ENCODE measurements at regions not wholly inside any gene's neighbourhood (a gene's known extent, or its start where the extent isn't known, plus 50 kb on each side); places are given as distances from the start of the nearest gene placed in this dataset.

GRCh38 chr4:132479543-132479942, 669.6 kb upstream of the PCDH10 start:
- Histone ChIP-seq H3K9me3 (ENCODE audit: low read length) (no peaks in the 10 kb centered on the region), H3K27me3 (ENCODE audit: insufficient read depth, low read depth, low read length) (no peaks in the 10 kb centered on the region), H3K4me3 (ENCODE audit: low read length) (no peak overlapping the region), H3K36me3 (ENCODE audit: insufficient read depth, low read length) (no peaks in the 10 kb centered on the region), H3K79me2 (replicated peaks; ENCODE audit: insufficient read depth, low read length) (no peaks in the 10 kb centered on the region), H3K4me2 (ENCODE audit: low read length) (no peak overlapping the region), H3K9me2 (ENCODE audit: insufficient read depth, low read length) (no peaks in the 10 kb centered on the region), H2AFZ (ENCODE audit: low read depth, low read length) (no peak overlapping the region), H3K9ac (ENCODE audit: low read length) (no peak overlapping the region), H3K27ac (ENCODE audit: low read length) (no peak overlapping the region), H3F3A (ENCODE audit: insufficient read depth, low read length, poor library complexity, severe bottlenecking) (no peaks in the 10 kb centered on the region), H4K20me1 (ENCODE audit: insufficient read depth) (no peaks in the 10 kb centered on the region)
- no peak for TF ChIP-seq MXI1 (conservative IDR thresholded peaks at IDR 0.05; ENCODE audit: poor library complexity, severe bottlenecking)
- TF ChIP-seq POLR2AphosphoS5 (IDR thresholded peaks at IDR 0.05), result no peak
- TF ChIP-seq SMC3 (conservative IDR thresholded peaks at IDR 0.05; ENCODE audit: poor library complexity), result no peak
- TF ChIP-seq TAF1 (IDR thresholded peaks at IDR 0.05; ENCODE audit: low read depth), result no peak
- TF ChIP-seq EZH2 (IDR thresholded peaks at IDR 0.05; ENCODE audit: borderline replicate concordance, insufficient read depth, low read length, poor library complexity, severe bottlenecking), result no peak
- no peak for TF ChIP-seq RAD21 (conservative IDR thresholded peaks at IDR 0.05)
- TF ChIP-seq REST (IDR thresholded peaks at IDR 0.05; ENCODE audit: borderline replicate concordance), result no peak
- TF ChIP-seq EP300 (conservative IDR thresholded peaks at IDR 0.05; ENCODE audit: poor library complexity, severe bottlenecking), result no peak
- TF ChIP-seq CTCF (IDR thresholded peaks at IDR 0.05; ENCODE audit: poor library complexity, severe bottlenecking), result no peak

- H3K9me3 ChIP-seq (ENCODE audit: low read length), result no peaks in the 10 kb centered on the region
- H3K27ac ChIP-seq (ENCODE audit: low read length), result no peak overlapping the region
- H3K4me3 ChIP-seq (ENCODE audit: low read length), result no peak overlapping the region
- no peak overlapping the region for H3K4me2 ChIP-seq (ENCODE audit: low read length)
- no peaks in the 10 kb centered on the region for H3K79me2 ChIP-seq (replicated peaks; ENCODE audit: insufficient read depth, low read length)
- no peaks in the 10 kb centered on the region for H3K36me3 ChIP-seq (ENCODE audit: insufficient read depth, low read length)
- no peaks in the 10 kb centered on the region for H3K27me3 ChIP-seq (ENCODE audit: insufficient read depth, low read depth, low read length)
- H4K20me1 ChIP-seq (ENCODE audit: insufficient read depth), result no peaks in the 10 kb centered on the region
- no peaks in the 10 kb centered on the region for H3F3A ChIP-seq (ENCODE audit: insufficient read depth, low read length, poor library complexity, severe bottlenecking)
- no peaks in the 10 kb centered on the region for H3K9me2 ChIP-seq (ENCODE audit: insufficient read depth, low read length)
- TF ChIP-seq CTCF (IDR thresholded peaks at IDR 0.05; ENCODE audit: poor library complexity, severe bottlenecking) (no peak), EZH2 (IDR thresholded peaks at IDR 0.05; ENCODE audit: borderline replicate concordance, insufficient read depth, low read length, poor library complexity, severe bottlenecking) (no peak), RAD21 (conservative IDR thresholded peaks at IDR 0.05) (no peak), SMC3 (conservative IDR thresholded peaks at IDR 0.05; ENCODE audit: poor library complexity) (no peak), MXI1 (conservative IDR thresholded peaks at IDR 0.05; ENCODE audit: poor library complexity, severe bottlenecking) (no peak), EP300 (conservative IDR thresholded peaks at IDR 0.05; ENCODE audit: poor library complexity, severe bottlenecking) (no peak), POLR2AphosphoS5 (IDR thresholded peaks at IDR 0.05) (no peak), REST (IDR thresholded peaks at IDR 0.05; ENCODE audit: borderline replicate concordance) (no peak), TAF1 (IDR thresholded peaks at IDR 0.05; ENCODE audit: low read depth) (no peak)
- no peak overlapping the region for H2AFZ ChIP-seq (ENCODE audit: low read depth, low read length)
- H3K9ac ChIP-seq (ENCODE audit: low read length), result no peak overlapping the region
These were observed 660.5 kb upstream of the PCDH10 start for GRCh38 chr4:132488555-132488954.
